ENCODE measurements at regions not wholly inside any gene's neighbourhood (a gene's known extent, or its start where the extent isn't known, plus 50 kb on each side); places are given as distances from the start of the nearest gene placed in this dataset.

- no peaks in the 10 kb centered on the region for H3K4me1 ChIP-seq (ENCODE audit: control insufficient read depth, insufficient read depth, low read length)
- WGBS (ENCODE audit: insufficient coverage, insufficient replicate concordance, low lambda C conversion rate, missing lambda C conversion rate): 8% methylated on average over 1 of the region's 1 CpG
- intact Hi-C loops (cut with micrococcal nuclease; ENCODE audit: unreplicated experiment) (no loop called here), in situ Hi-C loops (cut with MboI) (no loop called here)
- no peak overlapping the region for H3K27ac ChIP-seq (ENCODE audit: control insufficient read depth, insufficient read depth)
- no peak for DNase-seq (ENCODE audit: low read depth, low spot score)
- ChIA-PET SMC1A (ENCODE audit: uncharacterized antibody, unreplicated experiment) (no interaction called here), RAD21 (ENCODE audit: unreplicated experiment) (no interaction called here), POLR2A (no interaction called here), CTCF (no interaction called here)
- BruUV-seq (replicated peaks): no TSS peak
- no peaks in the 10 kb centered on the region for H3K36me3 ChIP-seq (ENCODE audit: control insufficient read depth in 2 of 2, insufficient read depth in 2 of 2, low read length in 1 of 2)
- no peaks in the 10 kb centered on the region for H3K9me3 ChIP-seq (replicated peaks; ENCODE audit: control insufficient read depth, insufficient read depth, low read length)
- H2AFZ ChIP-seq (ENCODE audit: control insufficient read depth, low read depth, low read length): no peak overlapping the region
- H4K20me1 ChIP-seq (ENCODE audit: control insufficient read depth, insufficient read depth): no peaks in the 10 kb centered on the region
- TF ChIP-seq SIX5 (IDR thresholded peaks at IDR 0.05; ENCODE audit: low read depth, low read length, severe bottlenecking): no peak
- no peak for TF ChIP-seq ATF7 (IDR thresholded peaks at IDR 0.05; ENCODE audit: low read depth)
- no peak for TF ChIP-seq RUNX3 (IDR thresholded peaks at IDR 0.05; ENCODE audit: low read length)
- no peak for TF ChIP-seq JUNB (IDR thresholded peaks at IDR 0.05)
- TF ChIP-seq BRCA1 (IDR thresholded peaks at IDR 0.05; ENCODE audit: low read depth, low read length): no peak
- TF ChIP-seq RFX5 (IDR thresholded peaks at IDR 0.05; ENCODE audit: low read depth, low read length): no peak
- TF ChIP-seq ZSCAN29 (IDR thresholded peaks at IDR 0.05): no peak
- no peak for TF ChIP-seq STAT1 (conservative IDR thresholded peaks at IDR 0.05)
- TF ChIP-seq SKIL (IDR thresholded peaks at IDR 0.05; ENCODE audit: low read depth, poor library complexity, severe bottlenecking): no peak
- TF ChIP-seq CBX5 (IDR thresholded peaks at IDR 0.05; ENCODE audit: low read depth): no peak
- no peak for TF ChIP-seq CREB1 (IDR thresholded peaks at IDR 0.05; ENCODE audit: low read depth)
- no peak for TF ChIP-seq HCFC1 (IDR thresholded peaks at IDR 0.05; ENCODE audit: low read length)
- no peak for TF ChIP-seq KAT2A (conservative IDR thresholded peaks at IDR 0.05; ENCODE audit: control insufficient read depth, low read depth, low read length)
- no peak for TF ChIP-seq CEBPB (IDR thresholded peaks at IDR 0.05; ENCODE audit: borderline replicate concordance in 1 of 2, low read depth in 2 of 2, low read length in 2 of 2)
- TF ChIP-seq PBX3 (IDR thresholded peaks at IDR 0.05; ENCODE audit: insufficient replicate concordance, low read depth, low read length): no peak
- no peak for TF ChIP-seq SMC3 (IDR thresholded peaks at IDR 0.05; ENCODE audit: borderline replicate concordance, low read length)
- no peak for TF ChIP-seq POLR2A (IDR thresholded peaks at IDR 0.05; ENCODE audit: low read depth, low read length)
- TF ChIP-seq ZZZ3 (IDR thresholded peaks at IDR 0.05; ENCODE audit: control insufficient read depth, insufficient read length, low read depth): no peak
- no peak for TF ChIP-seq ZNF384 (IDR thresholded peaks at IDR 0.05; ENCODE audit: borderline replicate concordance, low read depth, low read length)
- TF ChIP-seq NFYB (IDR thresholded peaks at IDR 0.05; ENCODE audit: insufficient read depth, low read depth, low read length): no peak
- H3K4me3 ChIP-seq: no peak overlapping the region
- H3K27me3 ChIP-seq (replicated peaks in 1 of 2; ENCODE audit: control insufficient read depth in 2 of 2, insufficient read depth in 2 of 2, low read length in 1 of 2): no peaks in the 10 kb centered on the region
- ATAC-seq: no peak
- H3K4me2 ChIP-seq (ENCODE audit: control insufficient read depth, insufficient read depth): no peak overlapping the region
- no peak overlapping the region for H3K9ac ChIP-seq (ENCODE audit: control insufficient read depth, insufficient read depth, low read length)
- FAIRE-seq: no peak
- H3K79me2 ChIP-seq (ENCODE audit: control insufficient read depth, insufficient read depth, low read length): no peaks in the 10 kb centered on the region
Measured at GRCh38 chr10:116002735-116003134, 270.3 kb downstream of the GFRA1 start.

Measured in GM12878 (cell line).